Body of pancreas (tissue), 4 donors: ENCODE measurements at regions not wholly inside any gene's neighbourhood (a gene's known extent, or its start where the extent isn't known, plus 50 kb on each side); places are given as distances from the start of the nearest gene placed in this dataset.

Source experiments
- ATAC-seq: fragments of 150-250 bp; one replicate; pipeline ENCODE4 v1.9.1; 2016
- DNase-seq, 4 donors: peaks; one replicate each; pipeline ENCODE4 v3.0.0-alpha.2; 2019
- H3K27ac ChIP-seq, 4 donors: fragments of 200-600 bp; sonication (generic); 1 replicate in 3 of 4; 2 replicates in 1 of 4; pipeline versions ENCODE4 v1.5.1 to v1.6.1; 2016 to 2019; ENCODE audit warnings: mild to moderate bottlenecking in 1 of 4, mixed read lengths in 1 of 4, moderate library complexity in 1 of 4
- H3K27me3 ChIP-seq, 2 donors: fragments of 200-600 bp; sonication (generic); one replicate each; pipeline ENCODE4 v1.6.0; 2016; ENCODE audit warnings: mild to moderate bottlenecking in 1 of 2
- H3K36me3 ChIP-seq, 2 donors: fragments of 200-600 bp; sonication (generic); replicated peaks in 1 of 2; 2 replicates each; pipeline ENCODE4 v1.5.1; 2016; ENCODE audit warnings: low read depth in 2 of 2; ENCODE audit not compliant: insufficient read depth in 1 of 2
- H3K4me1 ChIP-seq: fragments of 200-600 bp; sonication (generic); one replicate; pipeline ENCODE4 v1.6.0; 2016
- H3K4me3 ChIP-seq, 2 donors: fragments of 200-600 bp; sonication (generic); 1 replicate in 1 of 2; 2 replicates in 1 of 2; pipeline ENCODE4 v1.5.1; 2016 to 2019
- H3K9me3 ChIP-seq, 3 donors: fragments of 200-600 bp; sonication (generic); 1 replicate in 2 of 3; 2 replicates in 1 of 3; pipeline ENCODE4 v1.5.1; 2016
- CTCF ChIP-seq, 7 experiments: fragments of 450-650 bp in 4 of 7; fragments of 200-600 bp in 3 of 7; sonication (generic) in 3 of 7; IDR thresholded peaks; one replicate each; pipeline ENCODE4 v1.5.1; 2016 to 2019; ENCODE audit warnings: antibody characterized with exemption in 7 of 7
- POLR2A ChIP-seq, 3 donors: fragments of 450-650 bp; IDR thresholded peaks; one replicate each; pipeline ENCODE4 v1.6.1; 2016; ENCODE audit warnings: antibody characterized with exemption in 3 of 3, mild to moderate bottlenecking in 2 of 3
- WGBS, 2 donors: methylation state at CpG; one replicate each; pipeline ENCODE4 v1.1.5; 2017; 5-methylcytosine and 5-hydroxymethylcytosine counted together
- intact Hi-C: fragments of 100-400 bp; cut with DNase I; formaldehyde crosslinking; loops from one replicate; pipeline ENCODE4 v1.15.1; 2023

- Histone ChIP-seq H3K9me3 (no peaks in the 10 kb centered on the region), H3K27ac (no peak overlapping the region), H3K27me3 (no peaks in the 10 kb centered on the region), H3K4me3 (no peak overlapping the region), H3K36me3 (no peaks in the 10 kb centered on the region), H3K4me1 (no peaks in the 10 kb centered on the region)
- ATAC-seq (no peak), DNase-seq (no peak)
- intact Hi-C loops, result no loop called here
- 70 to 78% methylated on average over 3 of the region's 3 CpGs for WGBS, 2 donors
- no peak for TF ChIP-seq CTCF (IDR thresholded peaks at IDR 0.05)
- TF ChIP-seq POLR2A (IDR thresholded peaks at IDR 0.05), result no peak
These were observed 545.7 kb downstream of the GATA3 start for GRCh38 chr10:8600192-8600591.

GRCh38 chr10:8602821-8603220 lies 548.3 kb downstream of the GATA3 start:
- Histone ChIP-seq H3K4me1 (no peaks in the 10 kb centered on the region), H3K27ac (no peak overlapping the region), H3K4me3 (no peak overlapping the region), H3K27me3 (no peaks in the 10 kb centered on the region), H3K9me3 (no peaks in the 10 kb centered on the region), H3K36me3 (no peaks in the 10 kb centered on the region)
- intact Hi-C loops, result no loop called here
- WGBS, 2 donors, result 50 to 57% methylated on average over 1 of the region's 1 CpG
- ATAC-seq (no peak), DNase-seq (no peak)
- TF ChIP-seq CTCF (IDR thresholded peaks at IDR 0.05), result no peak
- no peak for TF ChIP-seq POLR2A (IDR thresholded peaks at IDR 0.05)

GRCh38 chr10:8614054-8614565 lies 559.6 kb downstream of the GATA3 start:
- ATAC-seq, result no peak
- DNase-seq, result no peak
- TF ChIP-seq CTCF (IDR thresholded peaks at IDR 0.05), result no peak
- no peak for TF ChIP-seq POLR2A (IDR thresholded peaks at IDR 0.05)
- H3K4me1 ChIP-seq, result no peaks in the 10 kb centered on the region
- intact Hi-C loops, result no loop called here
- H3K36me3 ChIP-seq, result no peaks in the 10 kb centered on the region
- 22 to 34% methylated on average over 6 of the region's 6 CpGs for WGBS, 2 donors
- no peak overlapping the region for H3K4me3 ChIP-seq
- no peaks in the 10 kb centered on the region for H3K27me3 ChIP-seq
- no peak overlapping the region for H3K27ac ChIP-seq
- no peaks in the 10 kb centered on the region for H3K9me3 ChIP-seq

- Histone ChIP-seq H3K27me3 (no peaks in the 10 kb centered on the region), H3K4me3 (no peak overlapping the region), H3K4me1 (no peaks in the 10 kb centered on the region), H3K36me3 (no peaks in the 10 kb centered on the region), H3K27ac (no peak overlapping the region), H3K9me3 (no peaks in the 10 kb centered on the region)
- TF ChIP-seq POLR2A (IDR thresholded peaks at IDR 0.05) (no peak), CTCF (IDR thresholded peaks at IDR 0.05) (no peak)
- ATAC-seq, result no peak
- DNase-seq, result no peak
- WGBS, 2 donors, result 58 to 62% methylated on average over 4 of the region's 4 CpGs
- intact Hi-C loops, result no loop called here
These were observed 560.6 kb downstream of the GATA3 start for GRCh38 chr10:8615118-8615517.

GRCh38 chr10:8616166-8616565 lies 561.7 kb downstream of the GATA3 start:
- 9 to 10% methylated on average over 6 of the region's 6 CpGs for WGBS, 2 donors
- H3K4me1 ChIP-seq, result no peaks in the 10 kb centered on the region
- ATAC-seq (no peak), DNase-seq (no peak)
- no peaks in the 10 kb centered on the region for H3K27me3 ChIP-seq
- H3K4me3 ChIP-seq, result no peak overlapping the region
- H3K27ac ChIP-seq, result no peak overlapping the region
- H3K9me3 ChIP-seq, result no peaks in the 10 kb centered on the region
- intact Hi-C loops, result no loop called here
- H3K36me3 ChIP-seq, result no peaks in the 10 kb centered on the region
- TF ChIP-seq POLR2A (IDR thresholded peaks at IDR 0.05), result no peak
- TF ChIP-seq CTCF (IDR thresholded peaks at IDR 0.05), result no peak
